HG03196 (cell line): ENCODE measurements at regions not wholly inside any gene's neighbourhood (a gene's known extent, or its start where the extent isn't known, plus 50 kb on each side); places are given as distances from the start of the nearest gene placed in this dataset.
"Not testable (repeated sequence)": the region's sequence is repeated elsewhere in the genome, so short reads cannot be mapped to it uniquely, and the experiment has no call there.

Experiments used
- ATAC-seq: cut with Tn5 transposase; IDR thresholded peaks from one replicate; pipeline ENCODE4 v1.9.1; 2021; ENCODE audit not compliant: unreplicated experiment

GRCh38 chr1:55894521-55894920 lies 679.4 kb upstream of the USP24 start:
- ATAC-seq, result no peak

GRCh38 chr1:55893155-55893554 lies 678.0 kb upstream of the USP24 start:
- no peak for ATAC-seq

- ATAC-seq, result no peak
These were observed 673.6 kb upstream of the USP24 start for GRCh38 chr1:55888685-55889317.

GRCh38 chr1:55886856-55887712 lies 671.9 kb upstream of the USP24 start:
- ATAC-seq, result no peak

- ATAC-seq, result no peak
These were observed 670.5 kb upstream of the USP24 start for GRCh38 chr1:55885619-55886018.

DNA sequence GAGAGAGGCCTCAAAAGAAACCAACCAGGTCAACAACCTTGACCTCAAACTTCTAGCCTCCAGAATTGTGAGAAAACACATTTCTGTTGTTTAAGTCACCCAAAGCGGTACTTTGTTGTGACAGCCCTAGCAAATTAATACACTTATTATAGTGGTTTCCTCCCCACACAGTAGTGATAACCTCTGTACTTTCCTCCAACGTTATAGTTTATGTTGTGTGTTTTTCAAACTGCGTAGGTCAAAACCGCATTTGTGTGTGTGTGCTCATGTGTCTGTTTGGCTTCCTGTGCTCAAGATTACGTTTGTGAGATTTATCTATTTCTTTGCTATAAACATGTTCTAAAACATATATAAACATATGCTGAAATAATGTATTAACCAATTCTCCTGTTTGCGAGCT lies 667.8 kb upstream of the USP24 start:
- ATAC-seq, result no peak

- ATAC-seq, result no peak
These were observed 664.2 kb upstream of the USP24 start for GRCh38 chr1:55879346-55879745.

DNA sequence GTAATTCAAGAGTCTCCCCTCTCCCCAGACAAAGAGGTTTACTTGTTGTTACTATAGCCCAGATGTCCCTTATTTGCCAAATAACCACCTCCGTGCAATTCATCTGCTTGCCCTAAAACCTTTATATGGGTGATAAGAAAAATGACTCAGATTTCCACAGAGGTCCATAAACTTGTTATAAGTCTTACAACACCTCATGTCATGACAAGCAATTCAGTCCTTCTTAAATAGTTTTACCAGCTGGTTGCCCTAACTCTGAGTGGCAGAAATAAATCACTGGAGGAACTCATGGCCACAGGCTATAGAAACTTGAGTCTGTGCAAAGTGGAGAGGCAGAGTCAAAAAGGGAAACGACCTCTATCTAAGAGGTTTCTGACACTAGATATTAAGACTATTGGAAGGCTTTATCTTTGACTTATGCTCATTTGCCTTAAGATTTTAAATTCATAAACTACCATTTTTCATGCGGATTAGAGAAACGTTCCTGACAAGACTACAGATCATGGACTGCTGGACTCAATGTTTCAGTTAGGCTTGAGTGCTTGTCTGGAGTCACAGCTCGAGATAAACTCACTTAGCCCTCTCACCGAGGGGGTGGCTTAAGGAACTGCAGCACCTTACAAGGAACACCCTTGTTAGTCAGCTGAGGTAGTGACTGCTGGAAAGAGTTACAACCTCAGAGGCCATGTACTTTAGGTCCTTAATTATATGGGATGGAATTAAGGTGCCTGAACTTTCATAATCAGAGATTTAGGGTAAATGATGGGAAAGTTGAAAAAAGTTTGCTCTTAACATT lies 662.5 kb upstream of the USP24 start:
- ATAC-seq, result no peak

- no peak for ATAC-seq
These were observed 661.3 kb upstream of the USP24 start for GRCh38 chr1:55876276-55877060.

- ATAC-seq, result no peak
These were observed 654.9 kb upstream of the USP24 start for GRCh38 chr1:55870106-55870505.

DNA sequence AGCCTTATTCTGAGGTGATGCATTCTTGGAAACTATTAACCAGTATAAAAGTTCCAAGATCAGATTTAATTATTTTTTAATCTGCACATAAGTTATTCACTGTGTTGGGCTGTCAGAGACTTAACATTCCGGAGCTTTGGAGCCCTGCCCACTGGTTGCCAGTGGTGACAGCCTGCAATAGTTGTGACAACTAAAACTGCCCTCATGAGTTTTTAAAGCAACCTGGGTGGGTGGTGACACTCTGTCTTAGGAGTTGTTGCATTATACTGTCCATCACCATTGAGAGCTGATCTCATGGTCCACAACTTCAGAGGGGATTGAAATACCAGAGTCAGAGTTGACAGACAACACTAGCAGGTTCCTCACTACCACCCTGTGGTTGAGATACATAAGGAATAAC lies 653.9 kb upstream of the USP24 start:
- ATAC-seq, result no peak

DNA sequence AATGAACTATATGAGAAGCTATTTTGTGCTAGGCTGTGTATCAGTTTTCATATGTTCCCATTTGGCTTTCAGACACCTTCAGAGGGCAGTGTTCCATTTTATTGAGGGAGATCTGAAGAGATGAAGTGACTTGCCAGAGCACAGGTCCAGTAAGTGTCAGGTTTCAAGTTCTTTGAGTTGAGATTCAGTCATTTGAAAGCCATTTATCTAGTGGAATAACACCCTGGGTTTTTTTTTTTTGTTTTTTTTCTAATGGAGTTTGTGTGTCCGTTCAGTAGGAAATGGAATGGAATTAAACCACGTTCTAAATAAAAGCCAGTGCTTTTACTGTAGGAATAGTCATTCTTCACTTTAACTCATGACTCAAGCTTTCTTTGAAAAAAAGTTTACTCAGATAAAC lies 652.9 kb upstream of the USP24 start:
- no peak for ATAC-seq

- no peak for ATAC-seq
These were observed 652.2 kb upstream of the USP24 start for GRCh38 chr1:55867304-55867843.

DNA sequence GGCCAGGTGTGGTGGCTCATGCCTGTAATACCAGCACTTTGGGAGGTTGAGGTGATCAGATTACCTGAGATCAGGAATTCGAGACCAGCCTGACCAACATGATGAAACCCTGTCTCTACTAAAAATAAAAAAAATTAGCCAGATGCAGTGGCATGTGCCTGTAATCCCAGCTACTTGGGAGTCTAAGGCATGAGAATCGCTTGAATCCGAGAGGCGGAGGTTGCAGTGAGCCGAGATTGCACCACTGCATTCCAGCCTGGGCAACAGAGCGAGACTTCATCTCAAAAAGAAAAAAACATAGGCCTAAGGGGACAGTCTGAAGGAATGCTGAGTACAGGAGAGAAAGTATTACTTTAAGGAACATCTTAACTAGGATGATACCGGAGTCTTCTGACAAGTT lies 650.6 kb upstream of the USP24 start:
- not testable (repeated sequence) for ATAC-seq

- ATAC-seq, result no peak
These were observed 649.1 kb upstream of the USP24 start for GRCh38 chr1:55864251-55864650.

- ATAC-seq, result no peak
These were observed 646.6 kb upstream of the USP24 start for GRCh38 chr1:55861676-55862340.

GRCh38 chr1:55860798-55861519 lies 645.8 kb upstream of the USP24 start:
- no peak for ATAC-seq

GRCh38 chr1:55860326-55860725 lies 645.2 kb upstream of the USP24 start:
- no peak for ATAC-seq

DNA sequence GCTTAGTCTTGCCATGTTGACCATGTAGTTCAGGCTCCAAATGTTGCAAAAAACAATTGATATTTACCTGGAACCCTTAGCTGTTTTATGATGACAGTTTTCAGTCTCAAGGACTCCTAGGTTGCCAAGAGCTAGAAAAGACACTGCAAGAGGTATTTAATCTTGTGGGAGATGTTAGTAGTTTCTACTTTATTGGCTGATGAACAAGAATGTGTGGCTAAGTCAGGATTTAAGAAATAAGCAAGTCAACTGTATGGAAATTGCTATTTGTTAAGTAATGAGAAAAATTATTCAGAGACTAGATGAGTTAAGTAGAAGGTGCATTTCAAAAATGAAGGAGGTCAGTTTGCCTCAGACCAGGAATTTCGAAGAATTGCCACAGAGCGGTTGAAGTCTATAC lies 639.7 kb upstream of the USP24 start:
- no peak for ATAC-seq

- ATAC-seq, result no peak
These were observed 633.7 kb upstream of the USP24 start for GRCh38 chr1:55848906-55849305.
